HG03196 (cell line): ENCODE measurements at regions not wholly inside any gene's neighbourhood (a gene's known extent, or its start where the extent isn't known, plus 50 kb on each side); places are given as distances from the start of the nearest gene placed in this dataset.

Source experiments
- ATAC-seq: cut with Tn5 transposase; IDR thresholded peaks from one replicate; pipeline ENCODE4 v1.9.1; 2021; ENCODE audit not compliant: unreplicated experiment

DNA sequence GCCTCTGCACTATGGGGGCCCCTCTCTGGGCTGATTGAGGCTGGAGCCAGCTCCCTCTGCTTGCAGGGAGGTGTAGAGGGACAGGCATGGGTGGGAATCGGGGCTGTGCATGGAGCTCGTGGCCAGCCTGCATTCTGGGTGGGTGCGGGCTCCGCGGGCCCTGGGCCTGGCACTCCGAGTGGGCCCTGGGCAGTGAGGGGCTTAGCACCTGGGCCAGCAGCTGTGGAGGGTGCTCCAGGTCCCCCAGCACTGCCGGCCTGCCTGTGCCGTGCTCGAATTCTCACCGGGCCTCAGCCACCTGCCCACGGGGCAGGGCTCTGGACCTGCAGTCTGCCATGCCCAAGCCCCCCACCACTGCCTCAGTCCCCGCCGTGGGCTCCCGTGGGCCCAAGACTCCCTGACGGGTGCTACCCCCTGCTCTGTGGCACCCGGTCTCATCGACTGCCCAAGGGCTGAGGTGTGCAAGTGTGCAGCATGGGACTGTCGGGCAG lies 681.2 kb downstream of the PDHA2 start:
- ATAC-seq, result no peak

DNA sequence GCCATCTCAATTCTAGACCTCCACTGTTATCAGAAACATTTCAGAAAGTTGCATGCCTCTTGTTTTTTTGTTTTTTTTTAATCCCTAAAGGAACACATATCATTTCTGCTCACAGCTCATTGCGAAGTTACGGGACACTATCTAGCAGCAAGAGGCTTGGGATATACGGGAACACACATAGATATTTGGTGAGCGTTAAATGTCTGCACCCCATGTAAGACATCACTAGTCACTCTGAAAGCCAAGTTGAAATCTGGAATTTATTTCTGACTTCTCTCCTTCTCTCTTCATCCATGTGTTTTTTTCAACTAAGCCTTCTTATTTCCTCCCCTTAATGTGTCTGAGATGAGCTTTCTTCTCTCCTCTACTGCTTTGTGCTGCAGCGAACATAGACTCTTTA lies 683.7 kb downstream of the PDHA2 start:
- no peak for ATAC-seq

DNA sequence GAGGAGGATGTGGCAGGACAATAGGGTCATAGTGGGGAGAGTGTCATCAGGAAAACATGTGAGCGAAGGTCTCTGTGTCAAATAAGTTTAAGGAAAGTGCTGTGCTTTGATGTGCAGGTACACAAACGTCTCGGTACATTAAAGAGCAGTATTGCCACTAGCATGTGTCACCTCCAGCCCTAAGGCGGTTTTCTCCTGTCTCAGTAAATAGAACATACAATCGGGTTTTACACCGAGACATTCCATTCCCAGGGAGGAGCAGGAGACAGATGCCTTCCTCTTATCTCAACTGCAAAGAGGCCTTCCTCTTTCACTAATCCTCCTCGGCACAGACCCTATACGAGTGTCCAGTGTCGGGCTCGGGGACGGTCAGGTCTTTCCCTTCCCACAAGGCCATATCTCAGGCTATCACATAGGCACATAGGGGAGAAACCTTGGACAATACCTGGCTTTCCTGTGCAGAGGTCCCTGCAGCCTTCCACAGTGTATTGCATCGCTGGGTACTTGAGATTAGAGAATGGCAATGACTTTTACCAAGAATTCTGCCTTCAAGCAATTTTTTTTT lies 684.5 kb downstream of the PDHA2 start:
- no peak for ATAC-seq

DNA sequence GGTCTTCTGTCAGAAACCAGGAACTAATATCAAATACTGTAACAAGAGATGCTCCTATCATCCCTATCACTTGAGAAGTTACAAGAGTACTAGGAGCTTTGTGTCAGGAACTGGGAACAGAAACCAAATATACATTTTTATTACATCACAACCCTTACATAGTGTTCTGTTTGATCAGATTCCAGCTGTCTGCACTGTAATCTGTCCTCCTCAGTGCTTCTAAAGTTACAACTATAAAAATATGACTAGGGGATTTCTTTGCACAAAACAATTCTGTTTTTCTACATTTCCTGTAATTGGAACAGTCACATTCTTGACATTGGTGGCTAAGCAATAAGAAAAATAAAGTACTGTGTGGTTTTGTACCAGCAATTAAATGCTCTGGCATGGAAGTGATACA lies 686.0 kb downstream of the PDHA2 start:
- ATAC-seq, result no peak

DNA sequence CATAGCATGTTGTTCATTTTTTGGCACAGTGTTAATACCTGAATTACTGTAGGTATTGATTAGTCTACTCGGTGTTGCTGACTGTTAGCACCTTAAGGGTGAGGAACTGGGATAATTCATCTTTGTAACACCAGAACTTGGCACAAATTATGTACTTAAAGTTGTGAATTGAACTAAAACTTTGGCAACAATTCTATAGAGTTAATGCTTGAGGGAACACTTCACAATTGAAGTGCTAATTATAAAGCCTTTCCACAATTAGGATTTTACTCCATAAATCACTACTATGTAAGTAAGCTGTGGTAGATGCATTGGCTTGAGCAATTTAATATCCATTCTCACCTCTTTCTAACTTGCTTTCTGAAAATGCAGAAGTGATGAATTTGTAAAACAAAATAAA lies 686.7 kb downstream of the PDHA2 start:
- no peak for ATAC-seq

DNA sequence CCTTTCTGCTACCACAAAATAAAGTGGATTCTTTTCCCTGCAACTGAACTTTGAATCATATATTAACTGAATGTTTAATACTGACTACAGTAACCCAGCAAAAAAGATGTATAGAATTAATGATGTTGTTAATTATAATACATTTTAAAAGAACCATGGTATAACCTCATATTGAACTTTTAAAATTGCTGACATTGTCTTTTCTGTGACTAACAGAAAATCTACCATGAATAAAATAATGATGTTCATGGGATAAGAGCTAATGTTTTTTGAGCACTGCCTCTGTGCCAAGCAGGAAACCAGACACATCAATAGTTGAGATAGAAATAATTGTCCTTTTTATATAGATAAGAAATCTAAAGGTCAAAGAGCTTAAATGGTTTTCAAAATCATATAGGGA lies 691.9 kb downstream of the PDHA2 start:
- ATAC-seq, result no peak

DNA sequence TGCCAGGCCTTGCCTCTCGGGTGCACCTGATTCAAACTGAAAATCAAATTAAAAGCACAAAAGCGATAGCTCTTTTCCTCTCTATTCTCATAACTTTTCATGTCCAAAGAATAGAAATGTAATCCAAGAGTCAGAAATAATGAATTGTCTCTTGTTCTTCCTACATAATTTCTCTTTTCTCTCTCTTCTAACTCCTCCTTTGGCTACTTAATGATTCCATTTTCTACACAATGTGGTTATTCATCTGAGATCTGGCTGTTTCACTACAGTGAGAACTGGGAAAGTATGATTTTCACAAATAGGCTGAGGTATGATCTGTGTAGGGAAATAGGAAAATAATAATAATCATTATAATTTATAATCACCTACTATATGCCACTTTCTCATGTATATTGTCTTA lies 703.5 kb downstream of the PDHA2 start:
- ATAC-seq, result no peak

DNA sequence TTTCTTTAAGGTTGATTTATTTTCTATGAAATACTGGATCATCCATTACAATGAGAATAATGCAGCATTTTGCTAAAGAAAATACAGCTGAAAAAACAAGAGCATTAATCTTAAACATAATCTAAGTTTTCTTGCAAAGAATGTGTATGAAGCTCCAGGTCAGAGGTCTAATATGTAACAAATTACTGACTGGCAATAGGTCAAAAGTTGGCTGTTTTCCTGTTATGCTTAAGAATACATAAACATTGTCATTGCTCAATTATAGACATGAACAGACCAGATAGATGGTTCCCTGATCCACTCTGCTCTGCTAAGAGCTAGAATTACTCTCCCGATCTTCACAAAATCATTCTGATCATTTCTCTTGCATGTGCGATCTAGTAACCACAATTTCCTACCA lies 718.6 kb downstream of the PDHA2 start:
- no peak for ATAC-seq

DNA sequence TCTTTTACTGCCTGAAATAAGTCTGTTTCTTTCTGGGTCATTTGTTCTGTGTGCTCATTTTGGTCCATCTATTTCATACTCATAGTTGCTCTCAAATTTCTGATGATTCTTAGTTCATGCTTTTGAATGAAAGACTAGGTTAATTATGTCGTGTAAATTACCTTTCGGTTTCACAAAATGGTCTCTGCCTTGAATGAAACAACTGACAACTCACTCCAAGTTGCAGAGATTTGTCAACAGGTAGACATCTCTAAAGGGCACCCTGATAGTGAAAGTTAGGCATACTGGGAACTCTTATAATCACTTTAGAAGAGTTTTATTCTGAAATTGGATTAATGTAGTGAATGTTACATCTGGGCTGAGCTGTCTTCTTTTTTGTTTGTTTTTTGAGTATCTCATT lies 726.9 kb downstream of the PDHA2 start:
- ATAC-seq, result no peak

DNA sequence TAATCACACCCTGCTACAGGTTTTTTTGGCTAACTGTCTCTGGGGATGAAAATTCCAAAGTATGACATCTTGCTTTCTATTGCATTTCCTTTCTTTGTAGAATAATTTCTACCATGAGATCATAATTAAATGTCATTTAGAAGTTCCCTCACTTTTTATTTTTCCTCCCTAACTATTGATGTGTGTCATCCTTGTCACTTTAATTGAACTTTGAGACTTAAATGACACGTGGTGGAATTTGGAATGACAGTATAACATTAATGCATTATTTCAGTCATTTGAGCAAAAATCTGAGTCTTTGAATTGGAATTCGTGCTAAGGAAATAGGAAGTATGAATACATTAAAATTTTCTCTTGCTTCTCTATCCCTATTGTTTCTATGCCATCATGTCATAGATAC lies 745.4 kb downstream of the PDHA2 start:
- ATAC-seq, result no peak

DNA sequence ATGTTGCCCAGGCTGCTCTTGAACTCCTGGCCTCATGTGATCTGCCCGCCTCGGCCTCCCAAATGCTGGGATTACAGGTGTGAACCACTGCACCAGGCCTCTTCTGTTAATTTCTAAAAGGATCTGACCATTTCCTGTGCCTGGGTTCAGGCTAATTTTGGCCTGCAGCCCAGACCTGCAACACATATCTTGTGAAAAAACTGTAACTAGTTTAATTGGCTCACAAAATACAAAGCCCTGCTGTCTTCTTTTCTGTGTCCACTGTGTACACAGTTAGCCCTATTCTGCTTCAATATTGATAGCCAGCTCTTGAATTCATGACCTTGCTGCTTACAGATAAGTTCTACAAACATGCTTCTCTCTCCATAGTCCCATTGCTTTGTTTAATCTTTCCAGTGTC lies 753.5 kb downstream of the PDHA2 start:
- ATAC-seq, result no peak

DNA sequence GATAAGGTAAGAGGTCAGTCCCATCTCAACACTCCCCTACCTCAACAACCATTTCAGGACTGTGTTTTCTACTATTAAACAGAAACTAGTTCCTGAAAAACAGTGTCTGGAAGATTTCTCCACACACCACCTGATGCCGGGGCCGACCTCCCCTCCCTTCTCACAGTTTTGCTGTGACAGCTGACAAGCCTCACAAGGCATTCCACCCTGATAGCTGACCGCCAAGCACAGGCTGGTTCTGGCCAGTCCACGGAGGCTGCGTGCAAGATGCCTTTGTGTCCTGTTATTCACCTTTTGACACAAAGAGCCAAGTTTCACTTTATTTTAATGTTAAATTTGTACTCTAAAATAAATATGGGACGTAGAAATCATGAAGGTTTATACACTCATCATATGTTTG lies 758.6 kb downstream of the PDHA2 start:
- ATAC-seq, result no peak

DNA sequence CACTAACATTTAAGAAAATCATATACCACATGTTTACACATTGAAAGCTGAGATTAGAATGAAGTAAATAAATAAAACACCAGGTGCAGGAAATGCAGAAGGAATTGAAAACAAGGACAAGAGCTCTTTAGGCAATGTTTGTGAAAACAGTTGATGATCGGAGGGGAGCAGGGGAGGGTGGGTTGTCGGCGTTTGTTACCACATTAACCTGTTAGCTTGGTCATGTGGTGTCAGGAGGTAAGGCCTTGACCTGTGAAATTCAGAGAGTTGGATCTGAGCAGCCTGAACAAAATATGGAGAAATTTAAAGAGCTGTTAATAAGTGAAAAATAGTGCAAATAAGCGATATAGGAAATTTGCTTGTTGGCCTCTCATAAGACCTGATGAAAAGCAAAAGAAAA lies 759.9 kb downstream of the PDHA2 start:
- ATAC-seq, result no peak

DNA sequence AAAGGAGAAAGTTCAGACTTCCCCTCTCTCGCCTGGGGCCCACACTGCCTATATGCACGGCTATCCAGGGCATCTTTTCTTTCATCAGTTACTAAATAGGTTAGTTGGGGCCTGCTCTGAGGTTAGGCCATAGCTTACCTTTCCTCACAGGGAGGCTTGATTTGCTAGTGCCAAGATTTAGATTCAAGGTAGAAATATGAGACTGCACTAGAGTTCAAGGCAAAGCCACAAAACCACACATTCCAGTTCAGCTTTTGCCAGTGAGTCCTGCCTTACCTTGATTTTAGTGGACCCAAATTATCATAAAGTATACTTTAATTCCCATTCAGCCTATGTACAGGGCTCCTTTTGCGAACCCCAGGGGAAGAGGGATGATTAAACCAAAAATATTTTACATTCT lies 762.8 kb downstream of the PDHA2 start:
- no peak for ATAC-seq

DNA sequence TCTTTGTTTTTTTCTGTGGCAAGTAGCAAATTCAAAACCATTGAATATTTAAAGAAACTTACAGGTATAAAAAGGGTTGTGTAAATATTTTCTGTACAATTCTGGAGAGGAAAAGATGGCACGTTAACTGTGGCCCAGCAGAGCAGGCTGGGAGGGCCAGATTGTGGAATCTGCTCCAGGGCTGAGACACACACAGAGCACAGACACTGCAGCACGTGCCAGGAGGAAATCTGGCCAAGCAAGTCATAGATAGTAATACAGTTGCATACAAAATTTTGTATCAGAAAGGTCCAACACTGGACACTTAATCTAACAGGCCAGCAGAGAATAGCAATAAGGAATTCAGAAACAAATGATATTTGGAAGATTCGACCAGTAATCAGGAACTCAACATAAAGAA lies 763.7 kb downstream of the PDHA2 start:
- ATAC-seq, result no peak

DNA sequence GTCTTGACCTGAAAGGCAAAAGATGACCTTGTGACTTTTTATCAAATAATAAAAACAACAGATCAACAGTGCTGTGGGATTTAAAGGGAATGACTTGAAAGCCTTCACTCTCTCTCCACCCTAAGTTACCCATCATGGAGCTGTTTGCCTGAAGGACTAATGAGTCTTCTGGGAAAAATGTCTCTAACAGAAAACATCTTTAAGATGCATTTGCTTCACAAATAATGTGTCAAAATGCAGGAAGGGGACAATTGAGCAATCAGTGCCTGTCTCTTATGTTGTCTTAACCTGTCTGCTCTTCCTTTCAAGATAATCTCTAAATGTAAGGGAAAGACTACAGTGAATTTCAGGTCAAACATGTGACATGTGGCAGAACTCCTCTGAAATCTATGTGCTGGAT lies 766.6 kb downstream of the PDHA2 start:
- ATAC-seq, result no peak

DNA sequence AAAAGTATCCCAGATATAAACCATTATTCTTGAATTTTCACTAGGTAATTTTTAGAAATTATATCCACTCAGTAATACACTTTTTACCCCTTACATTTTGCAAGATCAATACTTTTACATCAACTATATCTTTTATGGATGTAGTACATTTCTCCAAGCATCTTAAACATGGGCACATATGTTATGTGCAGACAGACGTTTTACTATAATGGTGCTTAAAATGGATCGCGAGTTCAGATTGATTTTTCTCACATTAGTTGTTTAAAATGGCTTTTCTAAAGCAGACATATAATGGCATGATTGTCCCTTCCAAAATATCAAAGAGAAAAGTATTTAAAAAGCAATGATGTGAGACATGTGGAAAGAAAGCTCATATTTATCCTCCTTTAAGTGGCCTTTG lies 786.1 kb downstream of the PDHA2 start:
- no peak for ATAC-seq

DNA sequence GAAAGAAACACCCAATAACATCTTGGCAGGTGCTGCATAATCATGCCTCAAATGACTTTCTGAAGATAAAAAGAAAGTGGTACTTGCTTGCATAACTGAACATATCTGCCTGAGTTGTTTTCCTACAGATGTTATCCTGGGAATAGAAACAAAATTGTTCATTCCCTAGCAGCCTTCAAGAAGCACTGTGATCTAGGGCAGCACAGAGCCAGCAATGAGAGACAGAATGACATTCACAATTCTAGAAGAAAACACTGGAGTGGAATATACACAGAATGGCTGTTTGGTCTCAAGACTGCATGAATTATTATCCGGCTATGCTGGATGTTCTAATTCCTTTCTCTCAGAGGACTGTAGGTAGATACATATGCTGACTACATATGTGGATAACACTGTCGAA lies 790.9 kb downstream of the PDHA2 start:
- ATAC-seq, result no peak

DNA sequence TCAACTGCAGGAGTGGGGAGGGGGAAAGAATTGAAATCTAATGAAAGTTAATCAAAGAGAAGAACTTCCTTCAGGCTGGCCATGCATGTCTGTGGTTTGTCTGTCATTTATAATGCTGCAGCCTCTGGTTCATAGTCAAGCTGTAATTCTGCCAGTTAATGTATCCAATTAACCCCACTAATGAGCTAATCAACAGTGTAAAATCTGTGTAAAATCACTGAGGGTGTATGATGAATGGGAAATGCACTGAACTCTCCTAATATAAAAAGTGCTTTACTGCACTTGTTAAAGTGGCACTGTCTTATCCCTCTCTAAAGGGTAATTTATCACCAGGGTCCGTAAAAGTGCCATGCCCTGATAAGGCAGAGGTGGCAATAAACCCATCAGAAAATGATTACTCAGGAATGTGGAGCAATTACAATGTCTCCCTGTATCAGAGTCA lies 798.1 kb downstream of the PDHA2 start:
- ATAC-seq, result no peak

DNA sequence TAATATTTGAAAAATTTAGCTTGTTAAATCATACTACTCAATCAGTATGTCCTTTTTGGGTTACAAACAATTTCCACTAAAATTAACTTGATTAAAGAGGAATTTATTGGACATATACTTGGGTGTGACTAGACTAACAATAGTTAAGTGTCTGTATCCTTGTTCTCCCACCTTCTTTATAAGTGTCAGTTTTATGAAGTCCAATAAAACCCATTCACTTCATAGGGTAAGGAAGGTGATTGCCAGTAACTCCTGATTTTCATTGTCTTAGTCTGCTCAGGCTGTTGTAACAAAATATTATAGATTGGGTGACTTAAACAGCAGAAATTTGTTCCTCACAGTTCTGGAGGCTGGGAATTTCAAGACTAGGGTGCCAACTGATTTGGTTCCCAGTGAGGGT lies 800.0 kb downstream of the PDHA2 start:
- ATAC-seq, result no peak

DNA sequence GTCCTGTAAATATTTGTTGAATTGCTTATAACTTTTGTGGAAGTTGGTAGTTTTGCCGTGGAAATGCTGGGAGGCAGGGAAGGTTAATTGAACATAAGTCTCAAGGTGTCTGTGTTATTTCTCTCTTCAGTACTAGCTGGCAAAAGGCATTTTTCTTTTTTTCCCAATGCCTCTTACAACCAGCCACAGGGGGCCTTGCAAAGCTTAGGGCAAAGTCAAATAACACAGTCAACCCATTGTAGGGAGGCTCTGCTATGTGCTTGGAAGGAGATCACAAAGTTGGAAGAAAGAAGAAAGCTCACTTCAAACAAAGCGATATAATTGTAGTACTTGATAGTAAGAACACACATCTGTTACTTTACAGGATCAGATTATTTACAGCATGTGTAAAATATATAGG lies 802.6 kb downstream of the PDHA2 start:
- no peak for ATAC-seq

DNA sequence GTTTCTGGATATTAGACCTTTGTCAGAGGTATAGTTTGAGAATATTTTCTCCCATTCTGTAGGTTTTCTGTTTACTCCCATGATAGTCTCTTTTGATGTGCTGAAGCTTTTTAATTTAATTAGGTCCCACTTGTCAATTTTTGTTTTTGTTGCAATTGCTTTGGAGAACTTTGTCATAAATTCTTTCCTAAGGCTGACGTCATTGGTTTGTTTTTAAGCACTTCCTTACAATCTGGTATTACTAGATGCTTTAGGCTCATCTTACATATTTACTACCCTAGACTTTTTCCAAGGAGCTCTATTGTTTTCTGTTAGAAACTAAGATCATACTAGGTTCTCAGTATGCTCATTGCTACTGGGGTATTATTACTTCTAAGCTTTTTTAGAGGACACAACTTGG lies 806.3 kb downstream of the PDHA2 start:
- no peak for ATAC-seq

DNA sequence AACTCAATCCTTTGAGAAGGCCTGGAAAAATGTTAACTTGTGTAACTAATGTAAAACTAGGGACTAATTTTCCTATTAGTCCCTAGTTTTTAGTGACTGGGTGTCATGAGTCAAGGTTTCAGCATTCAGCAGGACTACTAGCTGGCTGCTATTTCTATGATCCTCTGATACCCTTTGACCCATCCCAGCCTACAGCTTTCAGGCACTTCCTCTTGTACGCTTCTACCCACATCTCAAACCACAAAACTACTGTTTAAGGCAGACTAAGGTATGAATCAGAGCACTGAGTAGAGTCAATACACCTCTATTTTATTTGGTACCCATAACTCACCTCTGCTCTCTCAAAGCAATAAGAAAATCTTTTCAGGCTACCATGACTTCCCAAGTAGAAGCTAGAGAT lies 809.6 kb downstream of the PDHA2 start:
- no peak for ATAC-seq

DNA sequence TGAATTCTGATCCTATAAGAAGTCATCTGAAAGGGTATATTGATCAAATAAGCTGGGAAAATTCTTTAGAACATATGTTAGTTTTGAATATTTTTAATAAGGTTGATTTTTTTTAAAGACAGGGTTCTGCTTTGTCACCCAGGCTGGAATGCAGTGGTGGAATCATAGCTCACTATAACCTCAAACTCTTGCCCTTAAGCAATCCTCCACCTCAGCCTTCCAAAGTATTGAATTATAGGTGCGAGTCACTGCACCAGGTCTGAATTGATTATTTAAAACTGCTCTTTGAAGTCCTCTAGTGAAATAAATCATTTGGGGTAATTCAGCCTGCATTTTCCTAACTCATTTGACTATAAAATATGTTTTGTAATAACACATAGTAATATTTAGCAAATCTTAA lies 812.3 kb downstream of the PDHA2 start:
- ATAC-seq, result no peak
